ENCODE measurements at regions not wholly inside any gene's neighbourhood (a gene's known extent, or its start where the extent isn't known, plus 50 kb on each side); places are given as distances from the start of the nearest gene placed in this dataset.

- TF ChIP-seq CTCF (IDR thresholded peaks at IDR 0.05) (no peak), POLR2A (IDR thresholded peaks at IDR 0.05) (no peak), POLR2AphosphoS5 (IDR thresholded peaks at IDR 0.05) (no peak)
Observed at GRCh38 chr6:132236281-132236680, 165.0 kb downstream of the MOXD1 start.

All from prostate gland (tissue), 2 donors.